EL (cell line): ENCODE measurements at regions not wholly inside any gene's neighbourhood (a gene's known extent, or its start where the extent isn't known, plus 50 kb on each side); places are given as distances from the start of the nearest gene placed in this dataset.

Source experiments
- DNase-seq: peaks from one replicate; pipeline ENCODE4 v3.0.0-alpha.2; 2016

DNA sequence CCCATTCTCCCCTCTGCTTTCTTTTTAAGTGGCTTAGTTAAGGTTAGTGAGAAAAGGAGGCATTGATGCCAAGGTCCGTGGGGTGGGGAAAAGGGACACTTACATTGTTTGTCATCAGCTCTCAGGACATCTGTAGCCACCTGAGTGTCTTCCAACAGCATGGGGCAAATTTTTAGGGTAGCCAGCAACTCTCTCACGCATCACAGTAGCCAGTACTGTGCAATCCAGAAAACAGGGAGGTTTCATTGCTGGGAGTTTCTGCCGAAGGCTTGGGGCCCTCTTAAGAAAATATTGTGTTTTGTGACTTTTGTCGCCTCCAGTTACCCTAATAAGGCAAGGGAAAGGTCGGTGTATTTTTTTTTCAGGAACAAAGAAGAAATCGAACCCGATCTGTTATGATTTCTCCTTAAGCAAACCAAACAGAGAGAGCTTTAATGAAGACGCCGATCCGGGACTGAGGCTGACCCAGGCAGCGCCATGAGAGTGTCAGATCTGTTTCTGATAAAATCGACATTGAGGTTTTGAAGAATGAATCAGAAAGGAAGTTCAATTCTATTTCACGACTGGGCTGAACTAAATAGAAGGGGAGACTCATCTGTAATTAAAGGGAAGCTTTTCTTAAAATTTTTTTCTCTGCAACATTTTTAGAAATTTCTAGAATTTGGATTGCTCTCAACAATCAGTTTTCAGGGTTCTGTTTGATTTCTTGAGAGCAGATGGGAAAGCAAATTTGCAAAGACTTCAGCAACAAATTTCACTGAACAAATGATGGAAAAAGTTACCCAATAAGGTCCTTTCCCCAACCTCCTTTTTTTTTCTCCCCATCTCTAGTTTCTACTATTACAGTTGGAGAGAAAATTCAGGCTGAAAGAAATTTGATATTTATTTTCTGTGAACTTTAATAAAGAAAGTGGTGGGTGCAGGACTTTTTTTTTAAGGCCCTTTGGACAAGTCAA, 144.7 kb upstream of the IRX3 start:
- DNase-seq: peak; percentile 71

DNA sequence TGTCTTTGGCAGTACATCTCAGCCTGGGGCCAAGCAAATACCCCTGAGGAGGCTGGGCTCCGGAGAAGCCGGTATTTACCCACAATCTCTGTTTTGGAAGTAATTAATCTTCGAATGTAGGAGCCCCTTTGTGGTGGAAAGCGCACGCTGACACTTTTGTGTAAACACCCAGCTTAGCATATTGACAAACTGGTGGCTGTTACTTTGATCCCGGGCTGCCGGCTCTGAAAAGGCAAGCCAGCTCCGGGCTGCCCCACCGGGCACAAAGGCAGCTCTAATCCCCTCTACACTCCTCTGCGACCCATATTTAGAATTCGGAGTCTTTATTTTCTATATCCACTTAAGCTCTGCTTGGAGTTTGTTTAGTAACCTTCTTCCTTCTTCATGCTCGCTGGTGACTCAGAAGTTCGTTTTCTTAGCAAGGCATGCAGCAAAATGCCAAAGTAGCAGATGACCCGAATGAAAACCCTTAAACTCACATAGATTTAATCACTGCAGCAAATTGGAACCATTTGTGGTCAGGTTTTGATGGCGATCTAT, 144.0 kb upstream of the IRX3 start:
- DNase-seq: peak; percentile 82

DNA sequence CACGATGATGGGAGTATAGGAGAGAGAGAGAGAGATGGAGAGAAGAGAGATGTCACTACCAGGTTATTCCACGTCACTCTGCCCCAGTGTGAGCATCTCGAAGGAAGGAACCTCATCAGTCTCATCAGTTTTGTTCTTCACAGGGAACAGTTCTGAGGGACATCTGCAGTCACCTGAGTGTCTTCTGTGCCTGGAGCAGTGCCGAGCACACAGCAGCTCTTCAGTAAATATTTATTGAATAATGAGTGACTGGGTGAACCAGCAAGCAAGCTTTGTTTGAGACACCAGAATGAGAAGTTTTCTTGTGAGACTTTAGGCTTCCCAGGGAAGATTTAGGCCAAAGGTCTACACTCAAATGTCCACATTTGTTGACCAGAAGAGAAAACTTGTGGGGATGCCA, 142.4 kb upstream of the IRX3 start:
- DNase-seq: no peak

DNA sequence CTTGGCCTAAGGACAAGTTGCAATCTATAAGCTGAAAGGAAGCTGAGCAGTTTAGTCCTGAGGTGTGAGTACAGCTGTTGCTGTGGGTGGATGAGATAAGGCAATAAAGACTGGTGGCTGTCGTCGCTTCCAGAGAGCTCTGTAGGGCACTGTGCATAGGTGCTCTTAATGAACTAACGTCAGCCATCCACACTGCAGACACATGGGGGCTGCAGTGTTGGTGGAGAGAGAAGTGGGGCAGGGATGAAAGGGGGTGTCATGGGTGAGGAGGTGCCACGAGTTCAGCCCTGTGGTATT, 139.9 kb upstream of the IRX3 start:
- DNase-seq: no peak

DNA sequence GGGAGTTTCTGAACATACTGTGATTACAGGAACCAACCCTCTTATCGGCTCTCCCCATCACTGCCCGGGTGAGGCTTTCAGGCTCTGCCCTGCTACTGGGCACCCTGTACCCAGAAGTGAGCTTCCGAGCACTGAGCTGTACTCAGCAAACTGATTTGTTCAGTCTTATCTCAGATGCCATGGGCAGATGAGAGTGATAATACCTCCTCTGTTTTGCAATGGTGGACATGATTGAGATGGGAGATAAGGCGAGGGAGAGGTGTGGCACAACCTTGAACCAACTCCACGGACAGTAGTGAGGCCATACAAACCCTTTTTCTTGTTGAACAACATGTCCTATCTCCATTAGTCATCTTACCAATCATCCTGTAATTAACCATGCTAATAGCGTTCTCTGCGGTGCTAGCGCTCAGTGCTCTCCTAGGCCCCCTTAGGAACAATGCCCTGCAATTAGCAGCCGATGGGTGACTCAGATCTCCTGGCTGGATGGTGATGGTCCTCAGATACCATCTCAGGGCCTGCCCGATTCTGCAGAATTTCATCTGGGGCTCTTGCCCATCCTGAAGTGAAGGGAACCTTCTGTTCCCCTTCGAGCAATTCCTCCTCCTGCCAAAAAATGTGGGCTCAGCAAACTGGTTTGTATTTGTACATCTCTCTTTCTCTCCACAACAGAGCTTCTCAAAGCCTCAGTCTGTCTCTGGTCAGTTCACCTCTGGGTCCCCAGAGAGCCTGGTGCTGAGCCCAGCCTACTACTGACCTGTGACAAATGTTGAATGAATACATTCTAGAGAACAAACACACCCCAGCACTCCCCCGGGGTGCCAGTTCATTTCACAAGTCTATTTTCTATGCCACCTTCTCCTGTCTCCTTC, 139.3 kb upstream of the IRX3 start:
- DNase-seq: no peak

DNA sequence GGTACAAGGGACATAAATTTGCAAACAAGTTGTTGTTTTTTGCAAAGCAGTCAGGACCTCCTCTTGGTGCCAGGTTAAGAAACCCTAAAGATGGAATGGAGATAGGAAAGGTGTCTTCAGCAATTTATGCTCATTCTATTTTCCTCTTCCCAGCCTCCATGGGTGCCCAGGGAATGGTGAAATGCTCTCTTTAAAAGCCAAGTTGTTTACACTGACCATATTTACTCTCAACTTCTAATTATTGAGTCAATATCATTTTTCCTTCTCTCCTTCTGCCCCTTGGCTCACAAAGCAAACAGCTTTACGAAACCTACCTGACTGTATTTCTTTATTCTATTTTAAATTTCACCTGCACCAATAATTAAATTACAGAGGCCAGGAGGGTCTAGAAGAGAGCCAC, 138.5 kb upstream of the IRX3 start:
- DNase-seq: no peak

DNA sequence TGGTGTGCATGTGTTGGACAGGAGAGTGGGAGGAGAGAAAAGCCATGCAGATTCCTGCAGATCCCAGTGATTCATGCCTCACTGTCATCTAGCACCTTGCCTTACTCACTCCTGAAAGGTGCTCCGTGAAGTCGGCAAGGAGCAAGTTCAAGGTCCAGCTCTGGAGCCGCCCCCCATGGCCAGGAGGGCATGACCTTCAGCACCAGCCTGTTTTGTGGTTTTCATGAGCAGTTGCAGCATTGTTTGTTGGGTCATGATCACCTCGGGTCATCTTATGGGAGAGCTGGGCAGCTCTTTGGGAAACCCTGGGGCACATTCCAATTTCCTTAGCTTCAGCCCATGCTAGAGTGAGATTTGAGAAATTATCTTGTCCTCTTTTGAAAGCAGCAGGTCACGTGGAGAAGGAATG, 137.5 kb upstream of the IRX3 start:
- peak; percentile 58 for DNase-seq

DNA sequence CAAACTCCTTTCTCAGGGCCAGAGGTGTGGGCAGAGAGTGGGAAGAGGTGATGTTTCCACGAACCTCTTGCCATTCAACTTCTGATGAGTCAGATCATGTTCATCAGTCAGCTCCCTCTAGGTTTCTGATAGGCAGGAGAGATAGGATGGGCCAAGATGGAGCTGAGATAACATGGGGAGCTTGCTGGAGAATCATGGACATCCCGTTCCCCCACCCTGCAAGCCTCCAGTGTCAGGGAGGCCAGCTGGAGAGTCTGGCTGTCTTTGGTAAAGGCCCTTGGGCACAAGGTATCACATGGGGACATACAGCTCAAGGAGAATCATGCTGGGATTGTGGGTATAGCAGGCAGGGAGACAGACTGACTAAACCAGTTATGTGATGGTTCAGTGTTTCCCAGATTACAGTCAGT, 136.0 kb upstream of the IRX3 start:
- DNase-seq: peak; percentile 27

DNA sequence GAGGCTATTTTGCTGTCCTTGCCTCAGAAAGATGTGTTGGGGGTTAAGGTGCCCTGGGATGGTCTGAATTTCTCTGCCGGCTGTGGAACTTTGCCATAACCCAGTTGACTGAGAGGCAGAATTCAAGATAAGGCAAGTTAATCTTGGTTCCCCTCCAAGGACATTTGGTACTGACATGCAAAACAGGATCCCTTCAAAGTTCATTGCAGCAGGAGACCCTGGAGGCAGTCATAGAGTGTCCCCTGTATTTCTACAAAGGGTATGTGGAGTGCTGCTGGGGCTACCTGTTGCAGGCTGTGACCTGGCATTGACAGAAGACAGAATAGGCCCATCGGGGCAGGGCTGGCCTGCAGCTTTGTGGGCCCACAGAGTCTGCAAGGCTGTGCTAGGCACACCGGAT, 135.6 kb upstream of the IRX3 start:
- no peak for DNase-seq

DNA sequence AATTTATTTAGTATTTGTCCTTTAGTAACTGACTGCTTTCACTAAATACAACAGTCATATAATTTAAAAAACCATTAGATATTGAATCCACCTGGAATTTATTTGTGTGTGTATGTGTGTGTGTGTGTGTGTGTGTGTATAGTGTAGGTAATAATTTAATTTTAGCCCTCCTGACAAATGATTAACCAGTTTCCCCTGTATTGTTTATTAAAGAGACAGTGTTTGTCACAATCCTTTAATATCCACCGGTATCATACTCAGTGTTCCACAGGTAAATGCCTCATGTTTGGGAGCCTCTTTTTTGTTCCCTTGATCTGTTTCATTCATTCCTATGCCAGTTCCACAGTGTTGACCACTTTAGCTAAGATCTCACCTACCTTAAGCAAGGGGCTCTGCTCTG, 134.6 kb upstream of the IRX3 start:
- no peak for DNase-seq

DNA sequence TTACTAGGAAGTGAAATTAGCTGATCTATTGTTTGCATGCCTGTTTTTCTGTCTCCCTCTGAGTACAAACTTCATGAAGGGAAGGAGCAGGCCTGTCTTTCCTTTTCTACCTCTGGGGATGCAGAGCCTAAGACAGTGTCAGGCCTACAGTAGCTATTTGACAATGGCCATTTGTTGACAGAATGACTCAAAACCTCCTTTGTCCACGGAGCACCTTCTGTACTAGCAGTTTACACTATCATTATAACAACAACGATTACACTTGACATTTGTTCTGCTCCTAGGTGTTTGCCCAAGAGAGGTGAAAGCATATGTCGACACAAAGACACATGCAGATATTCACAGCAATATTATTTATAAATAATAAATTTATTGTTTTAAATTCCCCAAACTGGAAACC, 132.3 kb upstream of the IRX3 start:
- DNase-seq: no peak

DNA sequence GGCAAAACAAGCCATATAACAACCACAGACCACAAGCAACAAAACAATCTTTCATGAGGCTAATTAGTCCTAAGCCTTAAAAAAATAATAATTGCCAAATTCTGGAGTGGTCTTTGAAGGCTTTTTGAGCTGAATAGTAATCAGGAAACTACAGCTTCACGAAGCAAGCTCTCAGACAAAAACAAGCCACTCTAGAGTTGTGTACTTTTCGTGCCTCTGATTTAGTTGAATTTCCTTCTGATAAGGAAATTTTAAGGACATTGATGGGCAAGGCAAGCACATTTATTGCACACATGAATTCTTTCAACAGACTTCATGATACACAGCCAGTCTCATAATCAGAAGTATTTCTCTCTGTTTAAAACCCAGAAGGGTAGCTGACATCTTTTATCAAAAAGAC, 130.8 kb upstream of the IRX3 start:
- no peak for DNase-seq

DNA sequence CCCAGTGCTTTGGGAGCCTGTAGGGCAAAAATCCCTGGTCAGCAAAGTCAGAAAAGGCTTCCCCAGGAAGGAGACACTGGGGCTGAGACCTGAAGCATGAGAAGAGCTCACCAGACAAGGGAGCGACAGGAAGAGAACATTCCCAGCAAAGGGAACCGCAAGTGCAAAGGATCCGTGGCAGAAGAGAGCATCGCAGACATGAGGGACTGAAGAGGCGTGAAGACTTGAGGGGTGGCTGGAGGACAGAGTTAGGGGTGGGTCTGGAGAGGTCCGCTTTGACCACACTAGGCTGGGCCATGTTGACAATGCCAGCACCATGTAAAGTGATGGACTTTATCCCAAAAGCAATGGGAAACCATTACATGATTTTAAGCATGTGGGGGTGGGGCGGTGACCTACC, 128.1 kb upstream of the IRX3 start:
- no peak for DNase-seq

DNA sequence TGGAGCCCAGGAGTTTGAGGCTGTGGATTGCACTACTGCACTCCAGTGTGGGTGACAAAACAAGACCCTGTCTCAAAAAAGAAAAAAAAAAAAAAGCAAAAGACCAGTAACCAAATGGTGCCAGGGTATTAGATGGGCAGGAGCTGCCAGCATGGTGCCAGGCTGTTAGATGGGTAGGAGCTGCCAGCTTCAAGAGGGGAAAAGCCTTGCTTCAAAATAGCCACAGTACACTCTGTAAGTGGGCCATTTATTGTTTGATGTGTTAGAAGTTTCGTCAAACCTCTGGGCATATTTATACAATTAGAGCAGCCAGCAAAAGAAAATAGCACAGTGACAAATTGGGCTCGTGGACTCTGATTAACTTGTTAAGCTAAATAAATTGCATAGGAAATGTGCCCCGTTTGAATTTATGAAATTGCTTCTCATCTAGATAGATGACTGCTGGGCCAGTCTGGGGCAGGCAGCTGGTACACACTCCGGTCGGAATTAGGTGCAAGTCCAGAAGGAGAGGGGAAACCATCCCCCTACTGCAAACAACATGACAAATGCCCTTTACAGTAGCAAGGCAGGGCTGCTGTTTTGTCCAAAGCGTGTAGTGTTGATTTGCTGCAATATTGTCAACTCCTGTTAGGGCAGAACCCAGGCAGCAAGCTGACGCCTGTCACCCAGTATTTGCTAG, 126.3 kb upstream of the IRX3 start:
- DNase-seq: no peak

DNA sequence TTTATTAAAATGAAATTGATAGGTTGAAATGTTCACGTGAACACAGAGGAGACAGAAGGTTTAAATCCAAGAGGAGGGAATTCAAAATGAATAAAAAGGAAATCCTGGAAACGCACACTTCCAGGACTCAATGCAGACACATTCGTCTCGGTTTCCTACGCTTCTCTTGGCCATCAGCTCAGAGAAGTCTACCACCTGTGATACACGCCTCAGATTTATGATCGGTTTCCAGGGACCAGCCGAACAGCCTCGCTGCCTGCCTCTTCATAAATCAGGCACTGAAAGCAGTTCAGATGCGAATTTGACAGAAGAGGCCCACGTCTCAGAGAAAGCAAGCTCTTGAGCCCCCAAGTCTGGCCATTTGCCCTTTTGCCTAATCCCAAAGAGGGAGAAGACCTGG, 125.5 kb upstream of the IRX3 start:
- DNase-seq: no peak

DNA sequence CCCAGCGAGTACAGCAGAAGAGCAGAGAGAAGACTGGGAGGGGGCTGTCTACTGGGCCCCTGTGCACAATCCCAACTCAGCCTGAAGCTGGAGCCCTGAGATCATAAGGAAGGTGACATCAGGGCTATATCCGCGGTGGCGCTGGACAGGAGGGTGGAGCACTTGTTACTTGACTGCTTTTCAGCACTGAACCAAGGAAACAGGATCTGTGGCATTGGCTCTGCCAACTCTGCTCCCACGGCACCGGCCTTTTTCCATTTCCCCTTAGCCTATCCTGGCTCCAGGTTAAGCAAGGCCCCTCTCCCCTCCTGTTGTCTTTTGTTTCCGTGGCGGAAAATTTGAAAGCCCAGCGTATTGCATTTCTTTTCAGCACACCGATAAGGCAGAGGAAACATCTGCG, 125.0 kb upstream of the IRX3 start:
- no peak for DNase-seq

DNA sequence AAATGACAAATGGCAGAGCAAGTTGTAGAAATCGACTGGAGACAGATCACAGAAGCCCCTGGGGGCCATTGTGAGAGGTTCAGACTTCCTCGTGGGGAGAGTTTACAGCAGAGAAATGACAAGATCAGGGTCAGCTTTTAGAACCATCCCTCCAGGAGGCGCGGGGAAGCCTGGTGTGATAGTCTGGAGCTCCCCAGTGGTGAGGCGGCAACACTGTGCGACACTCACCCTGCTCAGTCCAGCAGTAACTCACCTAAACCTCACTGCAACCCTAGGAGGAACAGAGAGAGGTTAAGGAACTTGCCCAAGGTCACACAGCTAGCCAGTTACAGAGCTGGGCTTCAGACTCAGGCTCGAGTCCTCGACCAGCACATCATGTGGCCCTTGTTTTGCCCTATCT, 123.4 kb upstream of the IRX3 start:
- no peak for DNase-seq

DNA sequence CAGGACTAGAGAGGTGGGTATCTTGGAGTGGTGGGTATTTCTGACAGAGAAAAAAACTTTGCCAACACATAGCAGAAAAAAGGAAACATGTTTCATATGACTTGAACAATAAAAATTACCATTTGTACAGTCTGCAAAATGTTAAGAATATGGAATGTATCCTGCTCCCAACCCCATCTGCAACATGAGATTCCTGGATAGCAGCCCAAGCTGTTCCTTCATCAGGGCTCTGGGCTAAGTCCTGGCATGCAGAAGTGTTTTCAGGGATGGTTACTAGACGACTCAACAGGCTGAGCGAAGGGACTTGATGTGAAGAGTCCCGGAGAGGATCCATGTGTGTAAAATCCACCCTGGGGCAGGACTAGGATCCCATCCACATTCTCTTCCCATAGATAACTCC, 121.0 kb upstream of the IRX3 start:
- DNase-seq: peak; percentile 48

DNA sequence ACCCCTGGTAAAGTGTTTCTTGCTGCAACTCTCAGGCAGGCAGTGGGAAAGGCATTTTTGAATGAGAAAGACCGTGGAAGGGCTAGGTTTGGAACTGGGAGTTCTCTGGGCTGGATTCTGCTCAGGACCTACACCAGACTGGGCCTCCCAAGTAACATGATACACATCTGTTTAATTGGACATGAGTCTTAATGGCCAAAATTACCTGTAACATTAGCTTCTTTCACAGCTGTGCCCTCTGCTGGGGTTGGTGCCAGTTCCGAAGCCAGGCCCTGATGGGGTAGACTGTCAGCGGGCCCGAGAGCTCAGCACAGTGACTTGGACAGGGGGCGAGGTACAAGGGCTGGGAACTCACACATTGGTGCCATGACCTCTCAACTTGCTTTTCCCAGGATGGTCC, 118.9 kb upstream of the IRX3 start:
- DNase-seq: no peak

DNA sequence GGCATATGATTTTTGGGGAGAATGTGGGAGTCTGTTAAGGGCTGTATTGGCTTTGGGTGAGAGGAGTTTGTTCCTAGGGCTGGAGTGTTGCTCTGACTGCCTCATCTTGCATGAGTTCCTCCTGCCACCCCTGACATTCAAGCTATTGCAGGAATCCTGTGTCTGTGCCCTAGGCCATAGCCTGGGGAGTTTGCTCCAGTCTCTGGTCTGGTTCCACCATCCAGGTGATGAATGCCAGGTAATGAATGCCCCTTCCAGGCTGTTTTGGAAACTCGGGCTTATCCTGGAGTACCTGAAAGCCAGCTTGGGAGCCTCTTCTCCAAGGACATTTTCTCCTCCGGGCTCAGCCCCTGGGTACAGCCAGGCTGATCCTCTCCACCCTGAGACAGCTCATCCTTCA, 117.0 kb upstream of the IRX3 start:
- no peak for DNase-seq

DNA sequence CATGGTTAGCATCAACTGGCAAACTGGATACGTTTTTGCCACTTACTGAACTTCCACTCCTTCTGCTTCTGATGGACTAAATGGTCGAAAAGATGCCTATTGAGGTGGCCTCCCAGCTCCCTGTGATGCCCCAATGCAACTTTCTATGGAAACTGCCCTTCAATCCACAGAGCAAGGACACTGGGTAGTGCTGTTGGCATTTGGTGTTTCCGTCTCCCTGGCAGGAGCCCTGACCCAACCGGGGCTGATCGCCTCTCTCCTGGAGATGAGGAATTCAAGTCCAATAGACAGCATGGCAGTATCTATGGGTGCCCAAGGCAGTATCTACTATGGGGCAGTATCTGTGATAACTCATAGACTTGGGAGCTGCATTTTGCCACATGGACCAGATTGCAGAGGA, 116.3 kb upstream of the IRX3 start:
- no peak for DNase-seq

DNA sequence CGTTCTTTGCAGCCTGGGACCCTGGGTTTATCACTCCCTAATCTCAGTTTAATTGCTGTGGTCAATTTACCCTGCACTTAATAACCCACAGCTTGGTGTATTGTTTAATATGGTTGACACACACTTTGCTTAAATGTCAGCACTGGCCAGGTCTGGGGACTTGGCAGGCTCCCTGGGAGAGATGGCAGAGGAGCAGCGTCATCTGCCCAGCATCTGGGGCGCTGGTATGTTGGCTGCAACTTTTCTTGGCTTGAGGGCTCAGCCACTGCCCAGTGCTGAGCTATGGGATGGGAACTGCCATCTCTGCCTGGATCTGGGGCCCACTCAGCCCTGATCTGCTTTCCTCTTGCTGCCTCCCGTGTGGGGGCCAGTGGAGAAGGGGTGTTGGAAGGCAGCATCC, 115.7 kb upstream of the IRX3 start:
- peak; percentile 75 for DNase-seq

DNA sequence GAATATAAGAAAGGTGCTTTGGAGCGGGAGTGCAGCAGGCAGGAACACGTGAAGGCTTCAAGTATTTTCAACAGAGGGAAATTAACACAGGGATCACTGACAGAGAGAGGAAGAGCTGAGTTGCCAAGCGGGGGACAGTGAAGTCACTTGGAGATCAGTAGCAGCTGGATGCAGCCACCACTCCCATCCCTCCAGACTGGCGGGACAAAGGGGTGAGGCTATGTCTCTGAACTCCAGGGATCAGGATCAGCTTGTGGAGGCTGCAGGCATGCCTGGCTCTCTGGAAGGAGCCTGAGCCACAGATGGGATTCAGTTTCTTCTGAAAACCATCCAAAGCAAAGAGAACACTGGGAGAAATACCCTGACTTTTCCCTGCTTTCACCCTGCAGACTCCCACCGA, 113.7 kb upstream of the IRX3 start:
- DNase-seq: no peak
